GM21619 (cell line): ENCODE measurements at regions not wholly inside any gene's neighbourhood (a gene's known extent, or its start where the extent isn't known, plus 50 kb on each side); places are given as distances from the start of the nearest gene placed in this dataset.
A peak's percentile ranks its signal among the peaks of the same experiment; 100 is the strongest.
"Not testable (repeated sequence)": the region's sequence is repeated elsewhere in the genome, so short reads cannot be mapped to it uniquely, and the experiment has no call there.

Experiments used
- ATAC-seq: cut with Tn5 transposase; IDR thresholded peaks from one replicate; pipeline ENCODE4 v1.9.1; 2021; ENCODE audit not compliant: unreplicated experiment

DNA sequence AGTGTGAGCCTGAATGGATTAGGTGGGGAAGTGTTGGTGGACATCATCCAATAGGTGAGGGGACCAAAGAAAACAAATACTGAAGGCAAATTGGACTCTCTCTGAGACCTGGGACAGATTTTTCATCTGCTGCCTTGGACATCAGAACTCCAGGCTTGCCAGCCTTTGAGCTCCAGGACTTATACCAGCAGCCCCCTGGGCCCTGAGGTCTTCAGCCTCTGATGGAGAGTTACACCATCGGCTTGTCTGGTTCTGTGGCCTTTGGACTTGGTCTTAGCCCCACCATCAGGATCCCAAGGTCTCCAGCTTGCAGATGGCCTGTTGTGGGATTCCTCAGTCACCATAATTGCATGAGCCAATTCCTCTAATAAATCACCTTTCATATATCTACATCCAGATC is 80.8 kb upstream of the SLC8A3 start:
- no peak for ATAC-seq

DNA sequence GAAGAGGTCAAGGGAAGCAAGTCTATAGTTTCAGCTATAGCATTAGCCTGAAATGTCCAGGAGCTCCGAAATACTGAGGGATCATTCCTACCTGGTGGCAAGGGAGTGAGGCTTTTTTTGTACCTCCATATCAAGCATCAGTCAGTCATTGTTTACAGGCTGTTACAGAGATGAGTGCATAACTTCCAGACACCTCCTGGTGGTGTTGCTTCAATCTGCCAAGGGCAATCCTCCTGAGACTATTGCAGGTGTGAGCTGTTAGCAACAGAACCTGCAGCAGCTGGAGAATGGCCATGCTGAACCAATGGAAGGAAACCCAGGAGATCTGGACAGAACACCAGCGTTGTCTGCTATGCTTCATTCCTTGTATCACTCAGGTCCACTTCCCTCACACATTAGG is 80.0 kb upstream of the SLC8A3 start:
- ATAC-seq: no peak

GRCh38 chr14:70266157-70266556 is 77.4 kb upstream of the SLC8A3 start:
- no peak for ATAC-seq

- no peak for ATAC-seq
These were observed 76.7 kb upstream of the SLC8A3 start for GRCh38 chr14:70265422-70265821.

DNA sequence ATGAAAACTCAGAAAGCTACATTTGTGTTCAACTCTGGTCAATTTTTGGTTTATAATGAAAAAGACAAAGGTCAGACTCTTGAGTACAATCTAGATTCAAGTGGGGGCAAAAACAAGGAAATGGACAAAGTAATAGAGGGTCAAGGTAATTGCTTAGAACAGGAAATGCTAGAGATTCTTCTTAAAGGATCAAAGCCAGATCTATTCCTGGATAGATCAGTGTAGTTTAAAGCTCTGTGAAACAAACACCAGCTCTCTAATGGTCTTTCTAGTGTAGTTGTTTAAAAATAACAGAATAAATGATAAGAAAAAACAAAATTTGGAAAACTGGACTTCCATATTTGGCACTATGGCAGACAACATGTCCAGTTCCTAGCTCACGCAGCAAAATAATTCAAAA is 70.7 kb upstream of the SLC8A3 start:
- ATAC-seq: no peak

- ATAC-seq: no peak
These were observed 68.8 kb upstream of the SLC8A3 start for GRCh38 chr14:70257526-70257925.

DNA sequence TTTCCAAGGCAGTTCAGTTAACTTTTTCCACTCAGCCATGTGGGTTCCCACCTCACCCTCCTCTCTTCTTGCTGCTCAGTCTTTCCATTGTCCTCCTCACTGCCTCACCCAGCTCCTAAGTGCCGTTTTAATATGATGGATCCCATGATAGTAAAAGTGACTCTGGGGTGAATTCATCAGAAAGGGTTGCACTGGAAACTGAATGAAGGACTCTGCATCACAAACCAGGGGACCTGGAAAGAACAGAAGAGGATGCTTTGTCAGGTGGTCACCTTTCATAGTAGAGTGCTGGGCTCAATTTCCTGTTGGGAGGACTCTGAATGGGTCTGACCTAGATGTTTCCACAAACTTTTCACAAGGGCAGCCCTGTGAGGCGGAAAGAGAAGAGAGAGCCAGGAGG is 67.8 kb upstream of the SLC8A3 start:
- no peak for ATAC-seq

DNA sequence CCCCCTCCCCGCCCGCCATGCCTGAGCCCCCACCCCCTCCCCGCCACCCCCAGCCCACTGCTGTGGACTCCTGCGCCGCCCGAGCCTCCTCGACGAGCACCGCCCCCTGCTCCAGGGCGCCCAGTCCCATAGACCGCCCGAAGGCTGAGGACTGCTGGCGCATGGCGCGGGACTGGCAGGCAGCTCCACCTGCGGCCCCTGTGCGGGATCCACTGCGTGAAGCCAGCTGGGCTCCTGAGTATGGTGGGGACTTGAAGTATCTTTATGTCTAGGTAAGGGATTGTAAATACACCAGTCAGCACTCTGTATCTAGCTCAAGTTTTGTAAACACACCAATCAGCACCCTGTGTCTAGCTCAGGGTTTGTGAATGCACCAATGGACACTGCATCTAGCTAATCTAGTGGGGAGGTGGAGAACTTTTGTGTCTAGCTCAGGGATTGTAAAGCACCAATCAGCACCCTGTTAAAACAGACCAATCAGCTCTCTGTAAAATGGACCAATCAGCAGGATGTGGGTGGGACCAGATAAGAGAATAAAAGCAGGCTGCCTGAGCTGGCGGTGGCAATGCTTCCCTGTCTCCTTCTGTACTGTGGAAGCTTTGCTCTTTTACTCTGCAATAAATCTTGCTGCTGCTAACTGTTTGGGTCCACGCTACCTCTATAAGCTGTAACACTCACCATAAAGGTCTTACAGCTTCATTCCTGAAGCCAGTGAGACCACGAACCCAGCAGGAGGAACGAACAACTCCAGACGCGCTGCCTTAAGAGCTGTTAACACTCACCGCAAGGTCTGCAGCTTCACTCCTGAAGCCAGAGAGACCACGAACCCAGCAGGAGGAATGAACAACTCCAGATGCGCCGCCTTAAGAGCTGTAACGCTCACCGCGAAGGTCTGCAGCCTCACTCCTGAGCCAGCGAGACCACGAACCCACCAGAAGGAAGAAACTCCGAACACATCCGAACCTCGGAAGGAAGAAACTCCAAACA is 66.6 kb upstream of the SLC8A3 start:
- ATAC-seq: not testable (repeated sequence)

- no peak for ATAC-seq
These were observed 65.8 kb upstream of the SLC8A3 start for GRCh38 chr14:70254476-70254961.

- not testable (repeated sequence) for ATAC-seq
These were observed 64.8 kb upstream of the SLC8A3 start for GRCh38 chr14:70253547-70253946.

DNA sequence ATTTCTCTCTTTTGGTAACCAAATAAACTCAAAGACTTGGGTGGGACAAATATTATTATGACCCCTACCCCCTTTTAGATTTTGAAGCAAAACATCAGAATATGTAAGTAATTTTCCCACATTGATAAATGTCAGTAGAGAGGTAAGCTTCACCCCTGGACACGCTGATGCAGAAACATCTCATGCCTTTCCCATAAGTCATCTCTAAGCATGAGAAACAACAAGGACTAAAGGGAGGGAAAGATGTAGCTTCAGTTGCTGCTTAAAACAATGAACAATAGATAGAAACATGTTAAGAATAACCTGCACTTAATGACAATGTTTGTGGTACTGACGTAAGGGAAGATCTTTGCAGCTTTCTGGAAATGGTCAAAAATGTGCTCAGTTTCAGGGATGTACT is 56.3 kb upstream of the SLC8A3 start:
- no peak for ATAC-seq

DNA sequence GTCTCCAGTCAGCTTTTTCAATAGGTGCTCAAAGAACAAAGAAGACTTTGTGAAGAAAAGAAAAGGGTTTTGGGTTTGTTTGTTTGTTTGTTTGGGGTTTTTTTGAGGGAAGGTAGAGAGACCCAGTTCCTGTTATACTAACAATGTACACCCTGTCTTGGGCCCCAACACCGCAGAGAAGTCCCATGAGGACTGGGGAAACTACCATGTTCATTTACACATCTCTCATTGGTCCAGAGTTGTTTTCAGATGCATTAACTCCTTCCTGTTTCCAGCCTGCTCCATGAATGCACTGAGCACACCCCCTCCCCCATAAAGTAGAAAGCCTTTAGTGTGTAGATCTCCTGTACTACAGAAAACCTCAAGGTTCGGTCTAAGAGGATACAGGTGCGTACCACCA is 51.1 kb upstream of the SLC8A3 start:
- ATAC-seq: peak; percentile 93

DNA sequence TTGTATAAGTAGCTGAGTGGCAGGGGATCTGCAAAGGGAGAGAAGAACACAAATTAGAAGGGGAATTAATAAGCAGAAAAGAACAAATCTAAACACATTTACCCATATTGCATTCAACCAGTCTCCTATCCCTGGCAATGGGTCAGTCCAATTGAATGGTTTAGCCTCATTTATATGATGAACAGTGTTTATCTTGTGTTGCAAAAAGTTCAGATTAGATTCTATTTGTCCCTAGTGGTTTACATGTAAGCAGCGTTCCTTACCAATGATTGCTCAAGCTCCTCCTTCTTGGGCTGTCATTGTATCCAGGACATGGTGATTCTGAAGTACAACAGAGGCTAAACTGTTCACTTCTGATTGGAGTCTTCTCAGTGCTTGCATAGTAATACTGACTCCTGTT is 49.9 kb upstream of the SLC8A3 start:
- not testable (repeated sequence) for ATAC-seq
